HEK293T (cell line): ENCODE measurements at regions not wholly inside any gene's neighbourhood (a gene's known extent, or its start where the extent isn't known, plus 50 kb on each side); places are given as distances from the start of the nearest gene placed in this dataset.

Source experiments
- ARNT ChIP-seq: fragments of 450-650 bp; IDR thresholded peaks from 2 replicates; pipeline ENCODE4 v1.6.1; 2017; ENCODE audit warnings: mild to moderate bottlenecking
- BHLHE40 ChIP-seq: fragments of 450-650 bp; IDR thresholded peaks from 2 replicates; pipeline ENCODE4 v1.6.1; 2016; ENCODE audit warnings: mild to moderate bottlenecking, moderate library complexity, borderline replicate concordance
- ELF4 ChIP-seq: fragments of 450-650 bp; IDR thresholded peaks from 2 replicates; pipeline ENCODE4 v1.6.1; 2017; ENCODE audit warnings: antibody characterized with exemption
- HDGF ChIP-seq: fragments of 450-650 bp; IDR thresholded peaks from 2 replicates; pipeline ENCODE4 v1.6.1; 2017; ENCODE audit warnings: antibody characterized with exemption, borderline replicate concordance
- NFRKB ChIP-seq: fragments of 450-650 bp; IDR thresholded peaks from 2 replicates; pipeline ENCODE4 v1.6.1; 2016; ENCODE audit warnings: mild to moderate bottlenecking, moderate library complexity
- SP1 ChIP-seq: fragments of 450-650 bp; IDR thresholded peaks from 2 replicates; pipeline ENCODE4 v1.6.1; 2017

GRCh38 chr1:193545171-193545570 is 358.8 kb upstream of the B3GALT2 start:
- TF ChIP-seq ARNT = no peak
- no peak for TF ChIP-seq ELF4
- TF ChIP-seq NFRKB = no peak
- TF ChIP-seq HDGF = no peak
- no peak for TF ChIP-seq BHLHE40
- TF ChIP-seq SP1 = no peak
